ENCODE measurements at regions not wholly inside any gene's neighbourhood (a gene's known extent, or its start where the extent isn't known, plus 50 kb on each side); places are given as distances from the start of the nearest gene placed in this dataset.

DNA sequence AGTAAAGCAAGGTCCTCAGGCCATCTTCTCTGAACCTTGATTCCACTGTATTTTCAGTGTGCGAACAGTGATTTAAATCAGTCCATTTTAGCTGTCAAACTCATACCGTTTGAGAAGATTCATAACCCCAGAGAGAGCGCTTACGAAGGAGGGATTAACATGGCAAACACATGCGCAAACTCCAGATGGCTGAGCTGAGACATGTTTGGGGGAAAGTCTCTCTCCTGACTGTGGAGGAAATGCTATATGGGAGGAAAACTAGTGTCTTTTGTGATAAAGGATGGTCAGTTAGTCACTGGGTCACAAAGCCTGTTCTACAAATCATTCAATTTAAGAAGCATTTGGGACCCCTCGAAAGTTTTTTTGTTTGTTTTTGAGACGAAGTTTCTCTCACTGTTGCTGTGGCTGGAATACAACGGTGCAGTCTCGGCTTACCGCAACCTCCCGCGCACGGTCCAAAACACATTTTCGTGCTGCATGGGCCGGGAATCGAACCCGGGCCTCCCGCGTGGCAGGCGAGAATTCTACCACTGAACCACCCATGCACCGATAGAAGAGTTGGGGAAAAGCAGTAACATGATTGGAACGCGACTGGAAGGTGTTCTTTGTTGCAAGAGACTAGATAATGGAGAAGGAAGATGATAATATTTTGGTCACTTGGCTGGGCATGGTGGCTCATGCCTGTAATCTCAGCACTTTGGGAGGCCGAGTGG, 58.4 kb upstream of the CXADR start:
- peak; percentile 78 for DNase-seq (ENCODE audit: low read depth)

DNA sequence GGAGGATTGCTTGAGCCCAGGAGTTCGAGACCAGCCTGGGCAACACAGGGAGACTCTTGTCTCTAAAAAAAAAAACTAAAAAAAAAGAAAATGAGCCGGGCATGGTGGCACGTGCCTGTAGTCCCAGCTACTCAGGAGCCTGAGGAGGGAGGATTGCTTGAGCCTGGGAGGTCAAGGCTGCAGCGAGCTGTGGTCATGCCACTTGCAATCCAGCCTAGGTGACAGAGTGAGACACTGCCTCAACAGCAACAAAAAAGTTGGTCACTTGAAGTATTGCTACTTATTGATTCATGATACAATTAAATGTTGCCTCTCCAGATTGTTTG, 57.9 kb upstream of the CXADR start:
- DNase-seq (ENCODE audit: low read depth), result no peak

DNA sequence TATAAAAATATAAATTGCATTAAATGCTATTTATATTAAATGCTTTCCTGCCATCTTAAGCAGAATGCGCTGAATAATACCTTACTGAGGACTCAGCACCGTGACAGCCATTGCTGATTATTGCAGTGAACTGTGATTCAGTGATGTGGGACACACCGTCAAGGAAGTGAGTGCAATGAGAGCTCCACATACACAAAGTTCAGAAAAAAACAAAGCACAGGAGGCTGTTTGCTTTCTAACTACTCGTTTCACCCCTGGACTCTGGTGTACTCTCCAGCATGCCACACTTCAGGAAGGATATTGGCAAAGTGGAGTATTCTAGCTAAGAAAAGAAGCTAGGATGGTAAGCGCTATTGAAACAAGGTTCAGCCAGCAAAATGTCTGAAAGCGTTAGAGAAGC, 57.4 kb upstream of the CXADR start:
- no peak for DNase-seq (ENCODE audit: low read depth)

DNA sequence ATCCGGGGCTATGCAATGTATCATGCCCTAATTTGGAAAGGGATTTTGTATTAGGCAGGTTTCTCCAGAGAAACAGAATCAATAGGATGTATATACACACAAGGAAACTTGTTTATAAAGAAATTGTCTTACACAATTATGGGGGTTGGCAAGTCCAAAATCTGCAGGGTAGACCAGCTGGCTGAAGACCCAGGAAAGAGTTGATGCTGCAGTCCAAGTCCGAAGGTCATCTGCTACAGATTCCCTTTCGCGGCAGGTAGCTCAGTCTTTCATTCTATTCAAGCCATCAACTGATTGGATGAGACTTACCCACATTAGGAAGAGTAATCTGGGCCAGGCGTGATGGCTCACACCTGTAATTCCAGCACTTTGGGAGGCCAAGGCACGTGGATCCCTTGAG, 54.6 kb upstream of the CXADR start:
- DNase-seq (ENCODE audit: low read depth), result no peak

DNA sequence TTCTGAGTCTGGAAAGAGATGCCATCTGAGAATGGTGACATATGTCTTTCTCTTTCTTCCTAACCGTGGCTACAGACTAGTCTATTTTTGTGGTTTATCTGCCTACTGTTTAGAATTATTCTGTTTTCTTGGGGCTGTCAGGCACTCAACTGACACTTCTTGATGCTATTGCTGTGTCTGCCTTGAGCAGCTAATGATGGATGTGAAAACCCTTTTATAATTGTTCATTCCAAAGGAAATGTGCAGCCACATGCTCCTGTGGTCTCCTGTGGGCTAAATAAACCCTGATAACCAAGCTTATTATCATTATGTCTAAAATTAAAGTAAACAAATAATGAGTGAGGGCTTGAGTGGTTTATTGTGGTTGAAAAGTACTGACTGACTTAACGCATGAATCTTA, 52.7 kb upstream of the CXADR start:
- DNase-seq (ENCODE audit: low read depth), result no peak

DNA sequence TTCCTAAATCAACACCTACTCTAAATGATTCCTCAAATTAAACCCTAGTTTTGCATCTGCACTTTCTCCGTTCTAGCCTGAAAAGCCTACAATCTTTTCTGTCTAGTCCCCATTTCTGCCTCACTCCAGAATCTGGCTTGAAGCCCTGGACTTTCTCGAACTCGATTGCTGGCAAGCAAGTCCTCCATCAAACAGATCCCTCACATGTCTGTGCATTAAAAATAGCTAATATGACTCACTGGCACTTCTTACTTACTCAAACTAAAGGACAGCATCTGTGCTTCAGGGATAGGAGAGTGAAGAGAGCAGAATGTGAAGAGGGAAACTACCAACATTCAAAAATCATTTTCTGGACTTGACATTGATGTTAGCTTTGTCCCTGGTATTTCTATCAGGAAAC, 51.8 kb upstream of the CXADR start:
- peak; percentile 73 for DNase-seq (ENCODE audit: low read depth)

DNA sequence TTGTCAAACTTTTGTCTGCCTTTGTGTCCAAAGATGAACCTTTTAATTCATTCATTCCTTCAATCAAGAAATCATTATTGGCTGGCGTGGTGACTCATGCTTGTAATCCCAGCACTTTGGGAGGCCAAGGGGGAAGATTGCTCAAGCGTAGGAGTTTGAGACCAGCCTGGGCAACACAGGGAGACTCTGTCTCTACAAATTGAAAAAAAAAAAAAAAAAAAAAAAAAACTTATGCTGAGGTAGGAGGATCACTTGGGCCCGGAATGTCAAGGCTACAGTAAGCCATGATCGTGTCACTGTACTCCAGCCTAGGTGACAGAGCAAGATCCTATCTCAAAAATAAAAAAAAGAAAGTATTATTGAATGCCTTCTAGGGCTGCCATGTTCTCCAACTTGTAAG, 51.3 kb upstream of the CXADR start:
- DNase-seq (ENCODE audit: low read depth), result peak; percentile 33

DNA sequence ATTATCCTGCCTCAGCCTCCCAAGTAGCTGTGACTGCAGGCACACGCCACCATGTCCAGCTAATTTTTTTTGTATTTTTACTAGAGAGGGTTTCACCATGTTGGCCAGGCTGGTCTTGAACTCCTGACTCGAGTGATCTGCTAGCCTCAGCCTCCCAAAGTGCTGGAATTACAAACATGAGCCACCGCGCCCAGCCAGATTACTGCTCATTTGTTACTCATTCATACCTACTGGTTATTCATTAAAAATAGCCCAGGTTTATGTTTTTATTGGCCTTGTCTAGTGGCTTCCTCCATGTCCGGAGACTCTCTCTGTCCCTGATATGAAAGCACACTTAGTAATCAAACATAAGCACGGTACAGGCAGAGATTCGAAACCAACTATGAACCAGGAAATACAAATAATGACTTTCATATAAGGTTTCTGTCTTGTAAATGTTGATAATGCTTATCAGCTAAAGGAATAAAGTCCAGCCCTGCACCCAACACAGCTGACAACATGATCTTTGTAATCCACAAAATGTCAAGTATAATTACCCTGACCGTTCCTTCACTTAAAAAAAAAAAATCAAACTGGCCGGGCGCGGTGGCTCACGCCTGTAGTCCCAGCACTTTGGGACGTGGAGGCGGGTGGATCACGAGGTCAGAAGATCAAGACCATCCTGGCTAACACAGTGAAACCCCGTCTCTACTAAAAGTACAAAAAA, 50.4 kb upstream of the CXADR start:
- peak; percentile 16 for DNase-seq (ENCODE audit: low read depth)
